DND-41 (cell line): ENCODE measurements at regions not wholly inside any gene's neighbourhood (a gene's known extent, or its start where the extent isn't known, plus 50 kb on each side); places are given as distances from the start of the nearest gene placed in this dataset.
A peak's percentile ranks its signal among the peaks of the same experiment; 100 is the strongest.
"Not testable (repeated sequence)": the region's sequence is repeated elsewhere in the genome, so short reads cannot be mapped to it uniquely, and the experiment has no call there.

Experiments
- ATAC-seq: fragments of 200-7000 bp; cut with Tn5 transposase; 3 replicates; pipeline ENCODE4 v1.9.1; 2021; ENCODE audit warnings: low read depth; ENCODE audit not compliant: insufficient read depth
- DNase-seq: peaks from one replicate; pipeline ENCODE4 v3.0.0-alpha.2; 2020
- H2AFZ ChIP-seq: 2 replicates; pipeline ENCODE4 v1.6.0; 2012; ENCODE audit warnings: low read depth, low read length
- H3K27ac ChIP-seq: 2 replicates; pipeline ENCODE4 v1.5.1; 2012; ENCODE audit warnings: low read length, inconsistent platforms
- H3K27me3 ChIP-seq: fragments of 200-600 bp; sonication (generic); 2 replicates; pipeline ENCODE4 v1.6.0; 2012; ENCODE audit warnings: low read length, mild to moderate bottlenecking, inconsistent platforms; ENCODE audit not compliant: insufficient read depth, poor library complexity
- H3K36me3 ChIP-seq: 2 replicates; pipeline ENCODE4 v1.5.1; 2012; ENCODE audit warnings: low read length, inconsistent platforms; ENCODE audit not compliant: insufficient read depth
- H3K4me1 ChIP-seq: 2 replicates; pipeline ENCODE4 v1.5.1; 2012; ENCODE audit warnings: mild to moderate bottlenecking, low read length; ENCODE audit not compliant: insufficient read depth
- H3K4me2 ChIP-seq: 2 replicates; pipeline ENCODE4 v1.6.0; 2012; ENCODE audit warnings: mild to moderate bottlenecking, moderate library complexity, low read length, inconsistent platforms; ENCODE audit not compliant: insufficient read depth
- H3K4me3 ChIP-seq, 2 experiments: fragments of 200-600 bp in 1 of 2; shearing (Covaris generic) in 1 of 2; 2 replicates each; pipeline ENCODE4 v1.5.1; 2012 to 2016; ENCODE audit warnings: inconsistent platforms in 2 of 2, low read length in 2 of 2, mild to moderate bottlenecking in 2 of 2, low read depth in 1 of 2, moderate library complexity in 1 of 2
- H3K79me2 ChIP-seq: 2 replicates; pipeline ENCODE4 v1.6.0; 2012; ENCODE audit warnings: low read length, inconsistent platforms; ENCODE audit not compliant: insufficient read depth
- H3K9ac ChIP-seq: 2 replicates; pipeline ENCODE4 v1.6.0; 2012; ENCODE audit warnings: low read depth, mild to moderate bottlenecking, inconsistent platforms, low read length, moderate library complexity
- H3K9me3 ChIP-seq: 2 replicates; pipeline ENCODE4 v1.5.1; 2012; ENCODE audit warnings: low read length, moderate library complexity, mild to moderate bottlenecking, inconsistent platforms; ENCODE audit not compliant: insufficient read depth, severe bottlenecking
- H4K20me1 ChIP-seq: 2 replicates; pipeline ENCODE4 v1.6.0; 2012; ENCODE audit warnings: low read length; ENCODE audit not compliant: insufficient read depth
- CTCF ChIP-seq: IDR thresholded peaks from 2 replicates; pipeline ENCODE4 v1.5.1; 2012; ENCODE audit warnings: borderline replicate concordance, low read length, moderate library complexity, mild to moderate bottlenecking; ENCODE audit not compliant: poor library complexity, severe bottlenecking; ENCODE audit errors: extremely low read depth
- EZH2 ChIP-seq: IDR thresholded peaks from 3 replicates; pipeline ENCODE4 v1.6.1; 2012; ENCODE audit warnings: borderline replicate concordance, low read depth, mild to moderate bottlenecking, moderate library complexity, low read length, inconsistent platforms; ENCODE audit not compliant: severe bottlenecking

GRCh38 chr7:142481548-142481947 lies 223.7 kb upstream of the PRSS58 start:
- H3K9ac ChIP-seq: peak overlapping the region; percentile 61
- no peak overlapping the region for H2AFZ ChIP-seq
- no peaks in the 10 kb centered on the region for H3K27me3 ChIP-seq
- no peak for ATAC-seq
- H3K79me2 ChIP-seq: 0 out of 2 replicates have a peak, but pooled peaks cover 2% of the 10 kb centered on the region
- no peak overlapping the region for H3K4me2 ChIP-seq
- no peaks in the 10 kb centered on the region for H3K9me3 ChIP-seq
- H3K4me1 ChIP-seq: peaks cover 98% of the 10 kb centered on the region
- TF ChIP-seq CTCF (peak; percentile 45), EZH2 (no peak)
- no peak for DNase-seq
- peak overlapping the region; percentile 99 for H3K27ac ChIP-seq
- H3K4me3 ChIP-seq: no peak overlapping the region
- no peaks in the 10 kb centered on the region for H4K20me1 ChIP-seq
- H3K36me3 ChIP-seq: no peaks in the 10 kb centered on the region

- 0 out of 2 replicates have a peak, but pooled peaks cover 2% of the 10 kb centered on the region for H3K79me2 ChIP-seq
- H3K4me2 ChIP-seq: peak overlapping the region; percentile 56
- ATAC-seq (peak; percentile 52), DNase-seq (peak; percentile 58)
- peak overlapping the region in 1 of 2 experiments; percentile 36; a peak in 1 of 4 replicates for H3K4me3 ChIP-seq
- H3K9me3 ChIP-seq: no peaks in the 10 kb centered on the region
- no peaks in the 10 kb centered on the region for H3K27me3 ChIP-seq
- H3K36me3 ChIP-seq: no peaks in the 10 kb centered on the region
- H4K20me1 ChIP-seq: no peaks in the 10 kb centered on the region
- peak overlapping the region; percentile 68 for H3K9ac ChIP-seq
- H3K27ac ChIP-seq: peak overlapping the region; percentile 99
- TF ChIP-seq CTCF: peak; percentile 77
- no peak for TF ChIP-seq EZH2
- H3K4me1 ChIP-seq: peaks cover 94% of the 10 kb centered on the region
- no peak overlapping the region for H2AFZ ChIP-seq
Measured at GRCh38 chr7:142478479-142479220, 220.8 kb upstream of the PRSS58 start.

DNA sequence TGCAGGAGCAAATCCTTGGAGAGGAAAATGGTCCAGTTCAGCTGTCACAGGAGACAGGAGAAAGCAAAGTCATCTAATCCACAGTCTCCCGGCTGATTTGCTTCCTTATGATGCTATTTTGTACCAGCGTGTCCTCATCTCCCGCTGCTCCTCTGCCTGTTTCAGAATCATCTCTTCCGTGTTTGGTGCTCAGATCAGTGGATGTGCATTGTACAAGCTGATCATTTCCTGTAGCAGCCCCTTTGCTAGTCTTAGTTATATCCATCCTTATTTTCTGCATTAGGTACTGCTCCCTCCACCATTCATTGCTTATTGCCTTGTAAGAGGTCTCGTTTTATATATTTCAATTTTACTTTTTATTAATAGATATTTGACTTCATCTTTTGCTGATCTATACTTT lies 219.9 kb upstream of the PRSS58 start:
- Histone ChIP-seq H3K4me2 (peak overlapping the region; percentile 56), H3K27ac (peak overlapping the region; percentile 99), H3K9ac (peak overlapping the region; percentile 68), H3K4me1 (peaks cover 86% of the 10 kb centered on the region), H3K4me3 (peak overlapping the region in 1 of 2 experiments; percentile 41; a peak in 1 of 4 replicates)
- not testable (repeated sequence) for H3K27me3 ChIP-seq, H3K79me2 ChIP-seq, H4K20me1 ChIP-seq, H2AFZ ChIP-seq, H3K9me3 ChIP-seq, H3K36me3 ChIP-seq, DNase-seq
- ATAC-seq: peak; percentile 48

- Histone ChIP-seq H3K79me2 (0 out of 2 replicates have a peak, but pooled peaks cover 2% of the 10 kb centered on the region), H3K27ac (peak overlapping the region; percentile 99), H3K27me3 (no peaks in the 10 kb centered on the region), H2AFZ (no peak overlapping the region), H3K4me2 (peak overlapping the region; percentile 56), H3K9ac (peak overlapping the region; percentile 68), H3K36me3 (no peaks in the 10 kb centered on the region), H3K4me1 (peaks cover 79% of the 10 kb centered on the region), H4K20me1 (no peaks in the 10 kb centered on the region), H3K9me3 (no peaks in the 10 kb centered on the region), H3K4me3 (peak overlapping the region in 1 of 2 experiments; percentile 41; a peak in 1 of 4 replicates)
- TF ChIP-seq EZH2 (no peak), CTCF (no peak)
- DNase-seq (no peak), ATAC-seq (peak; percentile 66)
Measured at GRCh38 chr7:142477079-142477651, 219.3 kb upstream of the PRSS58 start.
